ENCODE measurements at regions not wholly inside any gene's neighbourhood (a gene's known extent, or its start where the extent isn't known, plus 50 kb on each side); places are given as distances from the start of the nearest gene placed in this dataset.

DNA sequence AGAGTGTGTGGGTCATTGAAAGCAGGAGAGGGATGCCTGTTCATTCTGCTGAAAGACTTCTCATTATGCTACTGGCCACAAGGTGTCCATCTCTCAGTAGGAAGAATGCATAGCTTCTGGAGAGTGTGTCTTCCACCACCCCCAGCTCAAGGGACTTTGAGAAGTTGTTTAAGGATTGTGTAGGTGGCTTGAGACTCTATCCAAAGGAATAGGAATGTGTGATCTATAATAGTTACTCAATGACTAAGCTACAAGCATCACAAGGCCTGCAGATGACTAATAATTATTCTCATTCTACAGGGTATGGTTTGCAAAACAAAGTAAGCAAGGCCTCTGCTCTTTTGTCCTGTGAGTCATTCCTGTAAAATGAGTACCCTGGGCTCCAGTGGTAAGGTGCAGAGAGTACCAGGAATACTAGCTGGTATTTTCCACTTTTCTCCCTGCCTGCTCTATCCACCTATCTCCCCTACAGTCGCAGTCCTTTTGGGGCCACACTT, 279.8 kb upstream of the BOD1L1 start:
- TF ChIP-seq POLR2A (IDR thresholded peaks at IDR 0.05) = no peak
- TF ChIP-seq, protein P1, sequence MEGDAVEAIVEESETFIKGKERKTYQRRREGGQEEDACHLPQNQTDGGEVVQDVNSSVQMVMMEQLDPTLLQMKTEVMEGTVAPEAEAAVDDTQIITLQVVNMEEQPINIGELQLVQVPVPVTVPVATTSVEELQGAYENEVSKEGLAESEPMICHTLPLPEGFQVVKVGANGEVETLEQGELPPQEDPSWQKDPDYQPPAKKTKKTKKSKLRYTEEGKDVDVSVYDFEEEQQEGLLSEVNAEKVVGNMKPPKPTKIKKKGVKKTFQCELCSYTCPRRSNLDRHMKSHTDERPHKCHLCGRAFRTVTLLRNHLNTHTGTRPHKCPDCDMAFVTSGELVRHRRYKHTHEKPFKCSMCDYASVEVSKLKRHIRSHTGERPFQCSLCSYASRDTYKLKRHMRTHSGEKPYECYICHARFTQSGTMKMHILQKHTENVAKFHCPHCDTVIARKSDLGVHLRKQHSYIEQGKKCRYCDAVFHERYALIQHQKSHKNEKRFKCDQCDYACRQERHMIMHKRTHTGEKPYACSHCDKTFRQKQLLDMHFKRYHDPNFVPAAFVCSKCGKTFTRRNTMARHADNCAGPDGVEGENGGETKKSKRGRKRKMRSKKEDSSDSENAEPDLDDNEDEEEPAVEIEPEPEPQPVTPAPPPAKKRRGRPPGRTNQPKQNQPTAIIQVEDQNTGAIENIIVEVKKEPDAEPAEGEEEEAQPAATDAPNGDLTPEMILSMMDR (IDR thresholded peaks at IDR 0.05 in 4 of 5, conservative IDR thresholded peaks at IDR 0.05 in 1 of 5) = no peak
- H3K4me1 ChIP-seq = no peaks in the 10 kb centered on the region
- no peak overlapping the region for H3K4me3 ChIP-seq
- DNase-seq (no peak), ATAC-seq (no peak)
- intact Hi-C loops (cut with DNase I; ENCODE audit: low total_unique reads) (no loop called here), in situ Hi-C loops (cut with MboI; ENCODE audit: low sequenced_read_pairs in 4 of 4) (no loop called here)
- H3K27me3 ChIP-seq = no peaks in the 10 kb centered on the region
- no peak overlapping the region for H3K27ac ChIP-seq
- H3K9me3 ChIP-seq = no peaks in the 10 kb centered on the region
- H3K36me3 ChIP-seq = no peaks in the 10 kb centered on the region

DNA sequence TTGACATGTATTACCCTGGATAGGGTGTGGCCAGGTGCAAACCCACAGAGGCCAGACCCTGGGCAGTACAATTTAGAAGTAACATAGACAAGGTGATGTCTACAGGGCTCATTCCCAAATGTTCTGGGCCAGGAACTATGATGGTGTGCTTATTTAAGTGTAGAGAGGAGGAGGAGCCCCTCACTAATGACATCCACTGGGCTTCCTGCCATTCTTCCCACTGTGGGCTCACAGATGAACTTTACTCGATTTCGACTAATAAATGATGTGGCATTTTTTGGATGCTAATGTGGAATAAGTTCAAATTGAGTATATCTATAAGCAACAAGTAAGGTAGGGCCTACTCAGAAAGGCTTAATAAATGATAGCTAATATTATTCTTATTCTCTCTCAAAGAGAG, 280.9 kb upstream of the BOD1L1 start:
- DNase-seq = no peak
- TF ChIP-seq, protein P1 (IDR thresholded peaks at IDR 0.05 in 4 of 5, conservative IDR thresholded peaks at IDR 0.05 in 1 of 5) = no peak
- no peak for TF ChIP-seq POLR2A (IDR thresholded peaks at IDR 0.05)
- Histone ChIP-seq H3K4me3 (no peak overlapping the region), H3K27me3 (no peaks in the 10 kb centered on the region), H3K27ac (no peak overlapping the region), H3K36me3 (no peaks in the 10 kb centered on the region), H3K4me1 (no peaks in the 10 kb centered on the region), H3K9me3 (no peaks in the 10 kb centered on the region)
- in situ Hi-C loops (cut with MboI; ENCODE audit: low sequenced_read_pairs in 4 of 4) = no loop called here
- intact Hi-C loops (cut with DNase I; ENCODE audit: low total_unique reads) = no loop called here
- ATAC-seq = no peak

DNA sequence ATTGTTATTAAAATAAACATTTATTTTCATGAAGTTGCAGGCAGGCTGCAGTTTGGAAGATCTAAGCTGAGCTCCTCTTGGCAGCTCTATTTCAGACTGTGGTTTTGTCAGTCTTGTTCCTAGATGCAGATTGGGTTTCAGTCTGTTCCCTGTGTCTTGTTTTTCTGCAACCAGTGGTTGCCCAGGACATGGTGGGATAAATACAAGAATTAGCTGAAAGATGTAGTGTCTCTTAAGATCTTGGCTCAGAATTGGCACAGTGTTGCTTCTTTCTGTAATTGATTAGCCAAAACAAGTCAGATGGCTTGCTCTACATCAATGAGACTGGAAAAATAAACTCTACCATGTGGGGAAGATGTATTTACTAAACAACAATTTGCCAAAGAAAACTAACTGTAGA, 283.0 kb upstream of the BOD1L1 start:
- DNase-seq (no peak), ATAC-seq (no peak)
- H3K4me3 ChIP-seq = no peak overlapping the region
- TF ChIP-seq, protein P1 (IDR thresholded peaks at IDR 0.05 in 4 of 5, conservative IDR thresholded peaks at IDR 0.05 in 1 of 5) = no peak
- no peak for TF ChIP-seq POLR2A (IDR thresholded peaks at IDR 0.05)
- no peaks in the 10 kb centered on the region for H3K36me3 ChIP-seq
- in situ Hi-C loops (cut with MboI; ENCODE audit: low sequenced_read_pairs in 4 of 4) = no loop called here
- intact Hi-C loops (cut with DNase I; ENCODE audit: low total_unique reads) = no loop called here
- H3K27ac ChIP-seq = no peak overlapping the region
- no peaks in the 10 kb centered on the region for H3K9me3 ChIP-seq
- no peaks in the 10 kb centered on the region for H3K4me1 ChIP-seq
- no peaks in the 10 kb centered on the region for H3K27me3 ChIP-seq

DNA sequence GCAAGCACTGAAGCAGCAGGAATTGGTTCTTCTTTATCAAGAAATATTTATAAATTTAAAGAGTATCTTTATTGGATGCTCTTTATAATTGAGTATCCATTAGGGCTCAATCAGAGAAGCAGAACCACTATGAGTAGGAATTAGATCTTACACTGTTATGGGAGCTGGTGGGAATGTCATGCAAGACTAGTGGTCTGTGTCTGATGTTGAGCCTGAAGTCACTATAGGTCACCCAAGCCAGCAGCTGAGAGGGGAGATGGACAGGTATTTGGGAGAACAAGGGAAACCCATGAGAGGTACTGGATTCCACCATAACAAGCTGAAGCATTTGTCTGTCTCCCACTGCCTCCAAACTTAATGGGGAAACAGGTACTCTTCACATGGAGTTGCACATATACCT, 283.7 kb upstream of the BOD1L1 start:
- no peaks in the 10 kb centered on the region for H3K9me3 ChIP-seq
- no peak overlapping the region for H3K4me3 ChIP-seq
- H3K4me1 ChIP-seq = no peaks in the 10 kb centered on the region
- no peak overlapping the region for H3K27ac ChIP-seq
- in situ Hi-C loops (cut with MboI; ENCODE audit: low sequenced_read_pairs in 4 of 4) (no loop called here), intact Hi-C loops (cut with DNase I; ENCODE audit: low total_unique reads) (no loop called here)
- no peaks in the 10 kb centered on the region for H3K27me3 ChIP-seq
- no peak for DNase-seq
- ATAC-seq = no peak
- no peaks in the 10 kb centered on the region for H3K36me3 ChIP-seq
- TF ChIP-seq POLR2A (IDR thresholded peaks at IDR 0.05) = no peak
- TF ChIP-seq, protein P1 (IDR thresholded peaks at IDR 0.05 in 4 of 5, conservative IDR thresholded peaks at IDR 0.05 in 1 of 5) = no peak

DNA sequence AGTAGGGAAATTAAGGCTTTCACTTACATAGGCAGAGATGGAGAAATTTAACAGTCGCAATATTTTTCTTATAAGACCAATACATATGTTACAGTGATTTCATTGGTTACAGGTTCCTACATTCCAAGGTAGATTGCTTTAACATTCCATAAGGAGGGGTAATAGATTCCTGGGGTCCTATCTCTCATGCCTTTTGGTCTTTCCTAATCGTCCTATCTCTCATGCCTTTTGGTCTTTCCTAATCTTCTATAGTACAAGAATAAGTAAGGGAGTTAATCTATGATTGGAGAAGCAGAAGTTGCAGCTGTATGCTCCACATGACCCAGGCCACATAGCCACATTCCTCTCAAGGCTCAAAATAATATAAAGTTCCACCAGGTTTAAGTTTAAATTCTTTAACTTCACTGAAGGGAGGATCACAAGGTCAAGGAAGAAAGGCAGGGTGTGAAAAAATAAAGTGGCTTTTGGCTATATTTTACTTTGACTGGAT, 285.0 kb upstream of the BOD1L1 start:
- no peaks in the 10 kb centered on the region for H3K36me3 ChIP-seq
- H3K4me1 ChIP-seq = no peaks in the 10 kb centered on the region
- DNase-seq (no peak), ATAC-seq (no peak)
- TF ChIP-seq, protein P1 (IDR thresholded peaks at IDR 0.05 in 4 of 5, conservative IDR thresholded peaks at IDR 0.05 in 1 of 5) = no peak
- no peak for TF ChIP-seq POLR2A (IDR thresholded peaks at IDR 0.05)
- no peaks in the 10 kb centered on the region for H3K27me3 ChIP-seq
- H3K9me3 ChIP-seq = no peaks in the 10 kb centered on the region
- intact Hi-C loops (cut with DNase I; ENCODE audit: low total_unique reads) (no loop called here), in situ Hi-C loops (cut with MboI; ENCODE audit: low sequenced_read_pairs in 4 of 4) (no loop called here)
- no peak overlapping the region for H3K4me3 ChIP-seq
- H3K27ac ChIP-seq = no peak overlapping the region

Measured in gastrocnemius medialis (tissue), 4 donors.